GM10248 (cell line): ENCODE measurements at regions not wholly inside any gene's neighbourhood (a gene's known extent, or its start where the extent isn't known, plus 50 kb on each side); places are given as distances from the start of the nearest gene placed in this dataset.

Source experiments
- CTCF ChIA-PET: fragments of 300-600 bp; sonication (Branson Sonifier 250); formaldehyde crosslinking; extraction: SDS; loops from one replicate; lab custom pipeline; 2021; ENCODE audit warnings: antibody characterized with exemption; lab: Yijun Ruan, JAX
- POLR2A ChIA-PET: fragments of 350-650 bp; sonication (Branson Sonifier 250); formaldehyde crosslinking; extraction: SDS; loops from one replicate; lab custom pipeline; 2020; ENCODE audit warnings: antibody characterized with exemption; lab: Yijun Ruan, JAX
- DNase-seq: peaks from one replicate; pipeline ENCODE4 v3.0.0; 2012; ENCODE audit errors: extremely low spot score
- CTCF ChIP-seq: IDR thresholded peaks from 2 replicates; pipeline ENCODE4 v1.5.1; 2012; ENCODE audit warnings: mild to moderate bottlenecking, low read depth; ENCODE audit errors: extremely low read depth, missing control alignments, control extremely low read depth

- POLR2A ChIA-PET: no interaction called here
- CTCF ChIA-PET: no interaction called here
- TF ChIP-seq CTCF: no peak
- DNase-seq: no peak
Measured at GRCh38 chr2:13536941-13537340, 820.2 kb downstream of the TRIB2 start.

- DNase-seq: no peak
- ChIA-PET CTCF (interaction anchor here (0.8 to 1.2 kb wide), 2 partner anchors 11 to 24 kb away, joined by 3 read pairs; no protein-coding TSS in a partner anchor), POLR2A (no interaction called here)
- TF ChIP-seq CTCF: no peak
Measured at GRCh38 chr2:13537771-13538349, 821.1 kb downstream of the TRIB2 start.

- ChIA-PET POLR2A (no interaction called here), CTCF (no interaction called here)
- DNase-seq: no peak
- TF ChIP-seq CTCF: no peak
Measured at GRCh38 chr2:13539296-13539695, 822.6 kb downstream of the TRIB2 start.

- TF ChIP-seq CTCF: no peak
- ChIA-PET CTCF (interaction anchor here (1.6 kb wide), 1 partner anchor 19 kb away, joined by 3 read pairs; no protein-coding TSS in a partner anchor), POLR2A (no interaction called here)
- no peak for DNase-seq
Measured at GRCh38 chr2:13542061-13542460, 825.3 kb downstream of the TRIB2 start.

GRCh38 chr2:13542642-13543041 lies 825.9 kb downstream of the TRIB2 start:
- CTCF ChIA-PET: interaction anchor here (1.6 kb wide), 1 partner anchor 20 kb away, joined by 3 read pairs; no protein-coding TSS in a partner anchor
- no peak for TF ChIP-seq CTCF
- DNase-seq: no peak
- POLR2A ChIA-PET: no interaction called here

- CTCF ChIA-PET: no interaction called here
- no peak for TF ChIP-seq CTCF
- POLR2A ChIA-PET: no interaction called here
- DNase-seq: no peak
Measured at GRCh38 chr2:13543550-13543949, 826.8 kb downstream of the TRIB2 start.

- DNase-seq: no peak
Measured at GRCh38 chr2:13545320-13545719, 828.6 kb downstream of the TRIB2 start.

More at GRCh38 chr2:13545320-13545719, 828.6 kb downstream of the TRIB2 start:
- CTCF ChIA-PET: interaction anchor here (0.9 kb wide), 1 partner anchor 22 kb away, joined by 3 read pairs; no protein-coding TSS in a partner anchor
- POLR2A ChIA-PET: no interaction called here
- TF ChIP-seq CTCF: no peak
